Right kidney (tissue), 1 donor: ENCODE measurements at regions not wholly inside any gene's neighbourhood (a gene's known extent, or its start where the extent isn't known, plus 50 kb on each side); places are given as distances from the start of the nearest gene placed in this dataset.
"Not testable (repeated sequence)": the region's sequence is repeated elsewhere in the genome, so short reads cannot be mapped to it uniquely, and the experiment has no call there.

Experiments
- DNase-seq: peaks from one replicate; pipeline ENCODE4 v3.0.0-alpha.2; 2016

DNA sequence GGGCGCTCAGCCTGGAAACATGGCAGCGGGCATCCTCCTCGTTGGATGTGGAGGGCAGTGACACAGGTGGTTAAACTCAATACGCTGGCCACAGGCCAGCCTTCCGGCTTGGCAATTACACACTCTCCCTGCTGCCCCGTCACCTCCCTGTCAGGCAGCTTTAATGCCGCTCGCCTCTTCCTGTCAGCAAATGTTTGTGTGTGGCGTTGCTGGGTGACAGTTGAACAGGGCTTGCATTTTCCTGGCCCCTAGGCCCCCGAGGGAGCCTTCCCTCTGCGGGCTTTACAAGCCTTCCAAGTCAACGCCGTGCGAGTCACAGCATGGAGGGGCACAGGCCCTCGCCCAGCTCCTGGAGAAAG lies 620.0 kb downstream of the BCOR start:
- DNase-seq, result peak; percentile 58

DNA sequence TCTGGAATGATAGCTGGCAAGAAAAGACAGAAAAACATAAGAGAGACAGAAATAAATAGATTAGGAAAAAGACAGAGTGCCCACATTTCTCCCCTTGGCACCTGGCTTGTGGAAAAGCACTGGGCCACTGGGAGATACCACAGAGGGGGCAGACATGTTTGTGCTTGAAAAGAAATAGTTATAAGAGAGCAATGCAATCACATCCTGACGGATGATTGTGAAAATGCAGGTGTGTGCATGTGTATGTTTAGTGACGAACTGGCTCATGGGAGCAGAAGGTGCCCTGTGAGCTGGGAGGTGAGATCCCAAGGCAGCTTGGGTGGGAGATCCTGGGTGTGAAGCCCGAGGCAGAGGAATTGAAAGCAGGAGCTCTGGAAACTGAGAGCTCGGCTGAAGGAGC lies 617.9 kb downstream of the BCOR start:
- no peak for DNase-seq

DNA sequence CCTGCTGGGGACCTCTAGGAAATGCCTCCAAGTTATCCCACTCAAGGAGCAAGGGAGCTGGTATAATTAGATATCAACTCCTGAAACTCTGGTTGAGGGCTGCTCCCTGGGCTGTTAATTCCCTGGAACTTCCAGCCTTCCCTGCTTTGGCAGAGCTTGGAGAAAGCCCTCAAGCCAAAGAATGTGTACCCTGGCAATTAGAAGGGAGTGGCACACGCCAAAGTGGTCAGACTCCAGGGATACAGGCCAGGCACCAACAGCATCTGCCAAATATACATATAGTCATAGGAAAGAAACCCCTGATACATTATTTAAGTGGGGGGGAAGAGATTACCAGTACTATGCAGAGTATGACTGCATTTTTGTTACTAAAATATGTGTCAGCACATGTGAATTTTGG lies 616.8 kb downstream of the BCOR start:
- no peak for DNase-seq

DNA sequence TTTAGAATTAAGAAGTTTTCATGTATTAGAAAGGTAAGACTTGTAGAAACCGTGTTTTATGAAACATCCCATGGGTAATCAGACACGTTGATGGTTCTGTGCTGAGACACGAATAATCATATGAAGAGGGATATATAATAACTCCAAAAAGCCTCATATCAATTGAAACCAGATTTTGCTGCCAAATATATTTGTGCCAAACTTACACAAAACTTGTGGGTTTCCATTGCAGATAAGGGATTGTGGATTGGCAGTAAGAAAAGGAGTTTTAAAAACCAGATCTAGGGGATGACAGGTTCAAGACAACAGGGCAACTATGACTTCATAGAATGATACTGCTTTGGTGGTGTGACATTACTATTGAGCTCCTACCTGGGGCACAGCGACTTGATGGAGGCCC lies 616.1 kb downstream of the BCOR start:
- no peak for DNase-seq

DNA sequence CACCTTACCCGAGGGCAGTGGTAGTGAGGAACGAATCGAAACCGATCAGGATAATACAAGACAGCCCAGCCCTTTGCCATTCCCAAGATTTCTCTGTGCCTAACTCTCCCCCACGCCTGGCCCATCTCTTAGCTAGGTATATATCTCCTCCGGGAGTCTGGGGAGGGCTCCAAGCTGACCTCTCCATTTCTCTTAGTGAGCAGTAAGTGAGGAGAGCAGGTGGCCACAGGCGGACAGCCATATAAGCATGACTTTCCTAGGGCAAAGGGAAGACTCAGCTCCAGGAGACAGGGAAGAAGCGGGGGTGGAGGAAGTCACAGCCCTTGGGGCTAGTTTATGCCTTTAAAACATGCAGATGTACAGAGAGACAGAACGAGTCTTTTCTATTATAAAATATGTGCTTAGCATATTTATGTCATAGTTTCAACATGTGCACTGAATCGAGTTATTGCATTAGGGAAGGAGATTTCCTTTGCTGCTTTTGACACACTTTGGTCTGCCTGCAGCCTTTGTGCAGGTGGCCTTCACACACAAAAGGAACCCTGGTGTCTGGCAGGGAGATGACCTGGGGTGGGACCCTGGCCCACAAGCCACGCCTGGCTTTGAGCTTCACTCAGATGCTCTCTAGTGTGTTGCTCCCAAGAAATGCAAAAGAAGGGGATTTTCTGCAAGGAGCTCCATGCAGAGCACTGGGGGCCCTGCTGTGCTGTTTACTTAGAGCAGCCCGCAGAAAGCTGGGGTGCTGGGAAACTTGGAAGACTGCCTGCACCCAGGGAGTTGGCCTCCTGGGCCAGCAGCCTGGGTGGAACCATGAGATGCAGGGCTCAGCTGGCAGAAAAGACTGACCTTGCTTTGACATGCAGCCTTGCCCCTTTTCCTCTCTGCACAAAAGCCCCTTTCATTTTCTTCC lies 613.3 kb downstream of the BCOR start:
- DNase-seq, result no peak

DNA sequence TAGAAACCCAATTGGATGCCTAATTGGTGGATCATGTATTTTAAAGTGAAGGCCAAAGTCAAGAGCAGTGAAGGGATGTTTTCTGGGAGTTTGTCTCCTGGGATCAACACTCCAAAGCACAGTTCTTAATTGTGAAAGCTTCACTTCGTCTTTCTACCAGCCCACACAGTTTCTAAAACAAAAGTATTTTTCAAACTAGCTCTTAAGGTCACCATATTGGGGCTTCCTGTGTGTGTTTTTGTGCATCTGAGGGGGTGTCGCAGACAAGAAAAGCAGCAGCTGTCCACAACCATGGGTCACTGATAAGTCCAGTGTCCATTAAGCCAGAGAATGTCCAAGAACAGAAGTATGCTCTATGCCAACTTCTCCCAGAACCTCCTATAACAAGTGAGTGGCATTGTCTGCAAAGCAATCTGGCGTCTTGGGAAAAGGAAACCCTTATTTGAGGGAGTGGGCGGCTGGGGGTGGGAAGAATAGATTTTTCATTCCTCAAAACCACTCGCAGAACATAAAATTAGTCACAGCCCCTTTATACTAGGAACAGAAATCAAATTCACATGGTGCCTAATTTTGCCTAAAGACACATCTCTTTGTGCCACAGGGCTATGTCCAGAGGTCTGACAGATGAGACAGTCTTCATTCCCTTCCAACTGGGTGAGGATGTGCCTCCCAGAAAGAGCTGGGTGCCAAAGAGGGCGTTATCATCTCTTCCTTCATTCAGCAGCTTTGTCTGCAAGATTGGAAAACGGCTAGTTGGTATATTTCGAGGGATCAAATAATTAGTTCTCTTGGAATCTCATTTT lies 610.4 kb downstream of the BCOR start:
- no peak for DNase-seq

DNA sequence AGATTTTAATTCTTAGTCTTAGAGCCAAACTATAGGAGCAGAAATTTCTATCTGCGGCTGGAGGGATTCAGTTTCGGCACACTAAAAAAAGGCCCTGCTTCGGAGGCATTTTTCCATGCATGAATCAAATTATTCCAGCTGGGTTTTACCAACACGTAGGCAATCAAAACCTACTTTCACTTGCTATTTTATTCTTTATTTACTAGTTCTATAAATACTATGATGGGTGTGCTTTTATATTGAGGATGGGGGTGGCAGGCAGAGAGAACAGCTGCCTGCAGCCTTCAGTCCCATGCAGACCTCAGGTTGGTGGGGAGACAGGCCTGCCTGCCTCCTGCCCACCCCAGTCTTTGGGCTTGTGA lies 609.8 kb downstream of the BCOR start:
- no peak for DNase-seq

DNA sequence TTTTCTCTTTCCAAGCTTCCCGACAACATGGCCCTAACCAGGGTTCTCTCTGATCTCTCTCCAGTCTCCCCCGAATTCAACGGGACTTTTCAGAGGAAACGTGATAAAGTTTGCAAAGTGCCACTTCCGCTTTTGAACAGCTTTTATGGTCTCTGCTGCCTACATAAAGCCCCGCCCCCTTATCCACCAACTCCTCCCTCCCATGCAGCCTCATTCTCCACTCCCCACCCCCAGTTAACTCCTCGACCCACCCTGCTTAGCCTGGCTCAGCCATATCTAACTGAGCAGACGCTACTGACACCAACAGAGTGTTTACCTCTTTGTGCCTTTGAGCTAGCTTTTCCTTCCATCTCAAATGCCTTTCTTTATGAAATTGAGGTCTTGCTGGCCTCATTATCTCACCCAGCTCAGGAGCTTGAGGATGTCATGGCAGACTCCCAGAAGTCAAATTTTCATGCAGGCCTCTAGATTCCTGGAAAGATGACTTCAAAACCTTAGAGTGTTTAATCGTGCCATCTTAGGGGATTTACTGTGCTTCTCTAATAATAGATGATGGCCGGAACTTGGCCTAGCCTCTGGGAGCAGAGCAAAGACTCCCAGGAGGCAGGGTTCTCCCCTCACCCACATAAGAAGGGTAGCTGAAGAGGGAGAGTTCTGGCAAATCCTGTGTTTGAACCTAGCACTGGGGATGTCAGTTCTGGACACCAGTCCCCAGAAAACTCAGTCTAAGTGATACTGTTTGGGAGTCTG lies 606.0 kb downstream of the BCOR start:
- no peak for DNase-seq

DNA sequence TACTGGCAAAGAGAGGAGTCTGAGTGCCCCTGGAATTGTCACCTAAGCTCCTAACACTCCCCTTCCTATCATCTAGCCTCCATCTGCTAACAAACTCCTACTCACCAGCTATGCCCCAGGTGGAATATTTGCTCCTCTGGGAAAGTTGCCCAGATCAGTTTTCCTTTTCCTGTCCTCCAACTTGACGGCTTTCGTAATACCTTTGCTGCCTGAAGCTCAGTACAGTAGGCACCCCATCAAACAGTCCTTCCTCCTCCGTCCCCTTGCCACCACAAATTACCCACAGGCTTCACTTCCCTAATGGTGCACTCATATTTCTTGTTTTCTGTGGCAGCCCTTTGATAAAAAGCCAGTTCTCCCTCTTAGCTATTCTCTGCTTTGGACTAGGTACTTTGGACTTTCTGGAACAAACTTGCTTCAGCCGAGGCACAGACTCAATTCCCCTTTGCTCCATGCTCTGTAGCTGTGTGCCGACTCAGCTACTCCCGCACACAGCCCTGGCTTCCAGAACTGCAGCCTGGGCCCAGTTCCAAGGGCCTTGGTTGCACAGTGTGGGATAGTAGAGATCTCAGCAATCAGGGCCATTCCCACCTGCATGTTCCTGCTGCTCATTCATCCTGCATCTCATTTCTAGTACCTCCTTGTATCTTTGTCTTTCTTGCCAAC lies 605.1 kb downstream of the BCOR start:
- DNase-seq, result no peak

DNA sequence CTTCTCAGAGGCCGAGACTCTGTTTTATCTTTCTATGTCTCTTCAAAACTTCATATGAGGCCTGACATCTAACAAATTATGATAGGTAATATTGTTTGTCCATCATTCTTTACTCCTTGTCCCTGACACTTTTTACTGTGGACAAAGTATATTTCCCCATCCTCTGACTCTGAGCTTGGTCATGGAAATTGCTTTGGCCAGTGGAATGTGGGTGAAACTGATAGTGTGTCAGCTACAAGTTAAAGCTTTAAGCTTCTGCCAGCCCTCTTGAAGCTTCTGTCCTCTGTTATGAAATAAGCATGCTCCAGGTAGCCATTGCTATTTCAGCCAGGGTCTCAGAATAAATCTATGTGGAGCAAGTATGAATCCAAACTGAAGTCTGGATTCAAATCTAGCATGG lies 604.6 kb downstream of the BCOR start:
- no peak for DNase-seq

DNA sequence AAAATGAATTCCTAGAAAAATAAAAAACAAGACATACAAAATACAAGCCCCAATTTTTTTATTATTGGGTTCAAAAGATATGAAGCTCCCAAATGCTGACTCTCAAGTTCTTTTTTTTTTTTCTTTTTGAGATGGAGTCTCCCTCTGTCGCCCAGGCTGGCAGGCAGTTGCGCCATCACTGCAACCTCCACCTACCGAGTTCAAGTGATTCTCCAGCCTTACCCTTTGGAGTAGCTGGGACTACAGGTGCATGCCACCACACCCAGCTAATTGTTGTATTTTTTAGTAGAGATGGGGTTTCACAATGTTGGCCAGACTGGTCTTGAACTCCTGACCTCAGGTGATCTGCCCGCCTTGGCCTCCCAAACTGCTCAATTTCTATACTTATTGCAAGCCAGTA lies 600.6 kb downstream of the BCOR start:
- not testable (repeated sequence) for DNase-seq

DNA sequence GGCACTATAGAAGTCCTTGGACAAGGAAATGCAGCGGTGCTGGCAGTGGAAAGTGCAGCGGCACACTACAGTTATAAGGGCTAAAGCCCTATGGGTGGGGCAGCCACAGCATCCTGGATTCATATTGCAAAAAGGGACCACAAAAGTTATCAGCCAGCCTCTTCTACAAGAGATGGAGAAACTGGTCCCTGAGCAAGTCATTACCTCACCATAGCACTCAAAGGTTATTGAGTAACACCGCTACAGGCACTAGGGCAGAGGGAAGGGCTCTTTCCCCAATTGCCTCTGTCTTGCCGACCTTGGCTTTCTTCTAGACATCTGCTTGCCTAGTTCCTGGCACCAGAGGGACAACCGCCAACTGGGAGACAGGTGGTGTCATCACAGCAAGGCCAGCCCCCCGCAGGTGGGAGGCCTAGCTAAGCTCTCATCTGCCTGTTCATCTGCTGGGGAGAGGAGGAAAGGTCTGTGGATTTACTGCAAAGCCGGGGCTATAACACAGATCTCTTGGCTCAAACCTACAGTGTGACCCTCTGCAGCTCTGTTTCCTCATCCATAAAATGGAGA lies 600.0 kb downstream of the BCOR start:
- no peak for DNase-seq

DNA sequence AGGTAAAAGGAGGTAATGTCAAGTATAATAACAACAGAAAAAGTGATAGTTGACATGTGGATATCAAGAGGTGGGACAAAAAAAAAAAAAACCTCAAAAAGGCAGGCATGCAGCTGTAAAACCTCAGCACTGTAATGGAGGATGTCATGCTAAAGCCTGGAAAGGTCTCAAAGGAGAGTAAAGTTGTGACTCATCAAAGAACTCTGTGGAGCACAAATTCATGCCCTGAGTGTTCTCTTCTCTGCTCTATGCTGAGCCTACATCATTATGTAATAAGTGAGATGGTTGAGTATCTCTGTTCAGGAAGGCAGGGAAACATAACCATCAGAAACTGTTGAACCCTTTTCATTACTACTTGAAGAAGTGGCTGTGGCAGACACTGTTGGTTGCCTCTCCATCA lies 597.8 kb downstream of the BCOR start:
- no peak for DNase-seq

DNA sequence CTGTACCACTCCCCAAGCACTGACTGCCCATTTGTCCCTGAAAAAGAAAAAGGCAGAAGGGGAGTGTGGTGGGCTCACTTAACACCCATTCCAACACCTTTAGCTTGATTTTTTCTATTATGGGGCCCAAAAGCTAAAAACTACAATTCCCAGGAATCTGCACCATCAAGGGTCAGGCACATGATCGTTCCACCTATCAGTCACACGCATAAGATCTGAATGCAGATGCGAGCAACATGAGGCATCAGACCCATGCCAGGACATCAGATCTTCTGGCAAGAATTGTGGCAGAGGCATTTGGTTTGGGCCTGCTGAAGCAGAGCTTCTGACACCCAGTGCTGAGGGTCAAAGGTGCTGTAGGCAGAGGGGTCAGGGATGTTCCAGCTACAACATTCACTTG lies 595.9 kb downstream of the BCOR start:
- no peak for DNase-seq

DNA sequence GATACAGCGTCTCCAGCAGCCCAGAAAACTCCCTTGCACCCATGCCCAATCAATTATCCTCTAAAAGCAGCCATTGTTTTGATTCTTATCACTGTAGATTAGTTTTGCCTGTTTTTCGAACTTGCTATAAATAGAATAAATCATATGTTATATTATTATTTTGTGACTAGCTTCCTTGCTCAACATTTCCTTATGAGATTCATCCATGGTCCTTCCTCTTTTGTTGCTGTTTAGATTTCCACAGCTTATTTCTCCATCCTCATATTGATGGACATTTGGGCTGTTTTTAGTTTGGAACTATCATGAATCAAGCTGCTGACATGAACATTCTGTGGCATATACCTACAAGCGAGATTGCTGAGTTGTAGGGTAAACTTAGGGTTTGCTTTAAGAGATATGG lies 595.3 kb downstream of the BCOR start:
- no peak for DNase-seq

DNA sequence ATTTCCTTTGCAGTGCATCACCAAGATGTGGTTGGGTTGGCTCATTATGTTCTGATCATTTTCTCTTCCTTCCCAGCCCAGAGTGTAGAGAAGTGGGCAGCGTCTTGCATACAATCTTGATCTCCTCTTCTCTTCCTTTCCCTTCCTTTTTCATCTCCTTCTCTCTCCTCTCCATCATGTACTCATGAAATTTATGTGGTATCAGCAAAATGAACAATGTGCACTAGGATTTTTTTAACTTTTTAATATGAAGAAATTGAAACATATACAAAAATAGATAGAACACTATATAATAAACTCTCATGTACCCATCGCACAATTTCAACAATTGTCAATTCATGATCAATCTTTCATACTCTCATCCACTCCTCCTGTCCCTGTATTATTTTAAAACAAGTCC lies 593.5 kb downstream of the BCOR start:
- DNase-seq, result no peak

DNA sequence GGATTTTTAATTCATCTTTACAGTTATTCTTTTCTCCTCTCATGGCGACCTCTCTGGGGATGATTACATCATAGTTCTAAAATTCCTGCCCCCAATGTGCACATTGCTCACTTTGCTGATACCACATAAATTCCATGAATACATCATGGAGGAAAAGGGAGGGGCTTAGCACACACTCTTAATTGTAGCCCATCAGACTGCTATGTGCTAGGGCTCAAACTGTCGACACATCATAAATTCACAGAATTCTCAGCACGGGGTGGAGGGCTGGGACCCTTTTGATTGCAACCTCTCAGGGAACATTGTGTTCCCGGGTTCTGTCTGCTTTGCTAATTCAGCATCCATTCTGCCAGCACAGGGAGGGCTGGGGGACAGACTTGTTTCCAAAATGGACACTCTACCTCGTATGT lies 592.9 kb downstream of the BCOR start:
- no peak for DNase-seq

DNA sequence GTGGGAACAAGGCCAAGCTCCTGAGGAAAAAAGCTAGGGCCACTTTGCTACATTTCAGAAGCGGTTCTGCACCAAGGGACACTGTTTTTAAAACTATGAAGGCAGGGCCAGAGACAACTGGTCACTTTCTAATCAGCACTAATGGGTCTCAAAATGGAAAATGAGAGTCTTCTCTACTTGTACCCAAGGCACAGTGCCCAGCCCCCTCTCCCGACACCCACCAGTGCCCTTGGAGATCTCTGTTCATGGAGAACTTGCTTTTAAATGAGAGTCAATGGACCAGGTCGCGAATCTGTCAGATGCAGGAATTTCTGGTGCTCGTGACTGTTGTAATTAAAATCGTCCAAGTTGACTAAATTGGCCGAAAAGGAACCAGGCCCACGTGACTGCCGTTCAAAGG lies 591.6 kb downstream of the BCOR start:
- no peak for DNase-seq

DNA sequence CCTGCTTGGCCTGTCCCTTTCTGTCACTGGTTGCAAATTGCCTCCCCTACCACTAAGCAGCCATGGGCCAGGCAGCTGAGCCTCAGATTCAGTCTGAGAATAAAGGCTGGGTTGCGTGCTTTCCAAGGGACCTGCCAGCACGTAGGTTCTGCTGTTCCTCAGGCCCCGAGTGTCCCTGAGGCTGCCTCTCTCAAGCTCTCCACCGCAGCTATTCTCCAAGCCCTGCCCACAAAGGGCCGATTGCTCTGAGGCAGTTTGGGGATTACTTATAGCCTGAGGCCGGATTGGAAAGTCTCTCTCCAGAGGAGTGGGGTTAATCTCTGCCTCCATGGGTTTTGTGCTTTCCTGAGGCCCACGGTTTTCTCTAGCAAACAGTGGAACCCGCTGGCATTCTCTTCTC lies 590.7 kb downstream of the BCOR start:
- no peak for DNase-seq

DNA sequence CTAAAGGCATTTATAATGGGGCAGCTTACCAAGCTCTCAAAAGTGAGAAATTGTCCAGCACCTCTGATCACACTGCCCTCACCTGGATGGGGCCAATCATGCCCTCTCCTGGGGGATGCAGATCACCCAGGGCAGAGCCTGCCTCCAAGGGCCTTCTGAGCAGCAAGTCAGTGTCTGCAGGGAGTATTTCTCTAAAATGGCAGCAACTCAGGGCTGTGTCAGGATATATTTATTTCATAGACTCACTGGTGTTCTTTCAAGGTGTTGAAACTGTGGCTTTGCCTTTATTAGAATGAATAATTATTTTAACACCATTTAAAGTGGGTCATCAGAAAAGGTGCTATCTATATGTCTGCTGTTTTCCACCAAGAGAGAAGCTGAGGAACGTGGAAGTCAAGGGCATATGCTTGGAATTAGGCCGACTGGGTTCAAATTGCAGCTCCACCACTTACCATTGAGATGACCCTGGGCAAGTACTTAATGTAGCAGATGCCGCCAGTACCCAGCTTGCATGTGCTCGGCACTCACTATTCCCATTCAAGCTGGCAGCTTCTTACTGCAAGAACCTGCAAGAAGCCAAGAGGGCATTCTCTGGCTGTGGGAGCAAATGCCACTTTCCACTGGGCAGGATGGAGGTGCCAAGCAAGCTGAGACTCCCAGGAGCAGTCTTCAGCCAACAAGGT lies 590.0 kb downstream of the BCOR start:
- no peak for DNase-seq

DNA sequence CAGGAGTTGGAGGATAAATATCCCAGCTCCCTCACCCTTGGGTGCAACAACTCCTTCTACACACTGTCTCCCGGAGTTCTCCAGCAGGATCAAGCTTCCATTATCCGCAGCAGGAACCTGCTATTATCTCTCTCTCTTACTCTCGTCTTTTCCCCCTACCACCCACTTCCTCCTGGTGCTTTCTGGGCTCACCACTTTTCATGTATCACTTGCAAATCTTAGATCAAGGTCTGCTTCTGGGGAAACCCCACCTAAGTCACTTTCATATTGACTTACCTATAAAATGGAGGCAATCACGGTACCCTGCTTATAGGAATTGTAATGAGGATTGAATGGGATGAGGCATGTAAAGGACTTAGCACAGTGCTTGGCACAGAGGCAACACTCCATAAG lies 589.5 kb downstream of the BCOR start:
- no peak for DNase-seq

DNA sequence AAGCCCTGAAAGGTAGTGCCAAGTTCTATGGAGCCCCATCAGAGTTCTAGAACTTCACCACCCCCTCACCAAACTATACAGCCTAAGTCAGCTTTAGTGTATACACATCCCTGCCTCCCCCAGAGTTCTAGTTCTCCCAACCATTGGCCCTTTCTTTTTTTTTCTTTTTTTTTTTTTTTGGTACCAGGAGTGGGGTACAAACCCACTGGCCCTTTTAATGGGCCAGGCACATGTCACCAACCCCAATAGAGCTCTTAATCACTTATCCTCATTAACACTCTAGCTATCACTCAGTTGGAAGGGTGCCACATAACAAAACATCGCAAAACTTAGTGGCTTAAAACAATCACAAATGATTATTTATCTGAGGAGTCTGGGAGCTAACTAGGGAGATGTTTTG lies 588.6 kb downstream of the BCOR start:
- no peak for DNase-seq
